ENCODE measurements at regions not wholly inside any gene's neighbourhood (a gene's known extent, or its start where the extent isn't known, plus 50 kb on each side); places are given as distances from the start of the nearest gene placed in this dataset.

- TF ChIP-seq ZBTB33 (IDR thresholded peaks at IDR 0.05) (no peak), CTCF (IDR thresholded peaks at IDR 0.05; ENCODE audit: low read depth, low read length, missing input control) (no peak), ATF3 (IDR thresholded peaks at IDR 0.05) (no peak), YY1 (IDR thresholded peaks at IDR 0.05) (no peak), REST (IDR thresholded peaks at IDR 0.05) (no peak)
These were observed 50.3 kb upstream of the RAB27B start for GRCh38 chr18:54777989-54778388.

All from liver (tissue), 3 donors.